ENCODE measurements at regions not wholly inside any gene's neighbourhood (a gene's known extent, or its start where the extent isn't known, plus 50 kb on each side); places are given as distances from the start of the nearest gene placed in this dataset.

DNA sequence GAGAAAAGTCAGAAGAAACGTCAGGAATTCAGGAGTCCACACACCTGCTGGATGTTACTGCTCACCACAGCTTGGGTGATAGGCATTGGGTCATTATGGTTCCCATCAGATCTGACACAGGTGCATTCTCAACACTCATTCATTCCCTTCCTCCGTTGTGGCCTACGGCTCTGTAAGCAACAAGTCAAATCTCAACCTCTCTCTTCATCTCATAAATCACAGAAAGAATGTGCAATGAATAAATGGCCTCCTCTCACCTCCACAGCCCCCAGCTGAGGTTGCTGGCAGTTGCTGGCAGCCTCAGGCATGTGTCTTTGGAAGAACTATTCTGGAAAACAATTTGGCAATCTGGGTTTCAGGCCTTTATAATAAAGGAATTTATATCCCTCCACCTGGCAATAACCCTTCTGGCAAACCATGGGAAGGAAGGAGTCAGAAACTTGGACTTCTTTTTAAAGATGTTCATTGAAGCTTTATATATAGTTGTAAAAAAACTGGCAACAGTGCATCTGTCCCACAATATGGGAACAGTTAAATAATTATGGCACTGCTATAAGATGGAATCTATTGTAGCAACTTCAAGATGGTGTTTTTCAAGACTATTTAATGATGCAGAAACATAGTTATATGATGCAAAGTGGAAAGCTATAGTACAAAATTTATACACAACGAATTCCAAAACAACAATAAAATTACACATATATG lies 175.4 kb downstream of the ANAPC1 start:
- in situ Hi-C loops (cut with MboI; ENCODE audit: low sequenced_read_pairs, unreplicated experiment), result loop anchor here (25.0 kb wide), 1 partner anchor 571 kb away; no protein-coding TSS in a partner anchor
- DNase-seq (ENCODE audit: low spot score), result no peak
- TF ChIP-seq, protein P1, sequence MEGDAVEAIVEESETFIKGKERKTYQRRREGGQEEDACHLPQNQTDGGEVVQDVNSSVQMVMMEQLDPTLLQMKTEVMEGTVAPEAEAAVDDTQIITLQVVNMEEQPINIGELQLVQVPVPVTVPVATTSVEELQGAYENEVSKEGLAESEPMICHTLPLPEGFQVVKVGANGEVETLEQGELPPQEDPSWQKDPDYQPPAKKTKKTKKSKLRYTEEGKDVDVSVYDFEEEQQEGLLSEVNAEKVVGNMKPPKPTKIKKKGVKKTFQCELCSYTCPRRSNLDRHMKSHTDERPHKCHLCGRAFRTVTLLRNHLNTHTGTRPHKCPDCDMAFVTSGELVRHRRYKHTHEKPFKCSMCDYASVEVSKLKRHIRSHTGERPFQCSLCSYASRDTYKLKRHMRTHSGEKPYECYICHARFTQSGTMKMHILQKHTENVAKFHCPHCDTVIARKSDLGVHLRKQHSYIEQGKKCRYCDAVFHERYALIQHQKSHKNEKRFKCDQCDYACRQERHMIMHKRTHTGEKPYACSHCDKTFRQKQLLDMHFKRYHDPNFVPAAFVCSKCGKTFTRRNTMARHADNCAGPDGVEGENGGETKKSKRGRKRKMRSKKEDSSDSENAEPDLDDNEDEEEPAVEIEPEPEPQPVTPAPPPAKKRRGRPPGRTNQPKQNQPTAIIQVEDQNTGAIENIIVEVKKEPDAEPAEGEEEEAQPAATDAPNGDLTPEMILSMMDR (IDR thresholded peaks at IDR 0.05; ENCODE audit: borderline replicate concordance, control extremely low read depth, extremely low read depth, insufficient read depth, missing control alignments), result no peak

DNA sequence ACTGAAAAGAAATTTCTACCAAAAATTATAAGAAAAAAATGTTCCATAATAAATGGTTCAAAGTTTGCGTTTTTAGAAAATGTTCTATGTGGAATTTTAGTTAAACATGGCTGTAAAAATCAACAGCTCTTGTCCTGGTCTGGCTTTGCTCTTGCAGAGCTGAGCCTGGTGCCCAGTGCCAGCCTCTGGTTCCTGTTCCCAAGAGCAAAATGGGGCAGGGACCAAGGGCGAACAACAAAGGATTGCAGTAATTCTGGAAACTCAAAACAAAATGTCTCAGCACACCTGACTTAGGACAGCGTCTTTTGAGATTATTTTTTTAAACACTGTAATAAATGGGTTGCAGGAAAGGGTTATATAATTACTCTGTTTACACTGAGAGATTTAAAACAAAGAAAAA lies 174.7 kb downstream of the ANAPC1 start:
- DNase-seq (ENCODE audit: low spot score), result no peak
- in situ Hi-C loops (cut with MboI; ENCODE audit: low sequenced_read_pairs, unreplicated experiment), result loop anchor here (25.0 kb wide), 1 partner anchor 572 kb away; no protein-coding TSS in a partner anchor
- TF ChIP-seq, protein P1 (IDR thresholded peaks at IDR 0.05; ENCODE audit: borderline replicate concordance, control extremely low read depth, extremely low read depth, insufficient read depth, missing control alignments), result no peak

DNA sequence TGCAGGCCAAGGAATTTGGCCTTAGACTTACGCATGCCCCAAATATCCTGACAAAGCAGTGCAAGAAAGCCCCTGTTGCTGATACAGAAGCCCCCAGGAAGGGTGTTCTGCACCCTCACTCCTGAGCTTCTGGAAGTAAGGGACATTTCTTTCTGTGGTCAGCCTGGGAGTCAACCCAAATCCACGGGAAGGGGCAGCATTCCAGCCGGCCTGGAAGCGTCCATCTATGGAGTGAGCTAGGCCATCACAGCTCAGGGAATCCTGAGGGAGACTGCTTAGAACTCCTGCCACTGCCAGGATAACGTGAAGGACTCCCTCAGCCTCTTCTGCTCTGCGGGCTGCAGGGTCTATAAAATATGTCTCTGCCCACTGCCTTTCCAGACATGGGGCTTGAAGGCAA lies 173.9 kb downstream of the ANAPC1 start:
- no peak for DNase-seq (ENCODE audit: low spot score)
- TF ChIP-seq, protein P1 (IDR thresholded peaks at IDR 0.05; ENCODE audit: borderline replicate concordance, control extremely low read depth, extremely low read depth, insufficient read depth, missing control alignments), result no peak
- in situ Hi-C loops (cut with MboI; ENCODE audit: low sequenced_read_pairs, unreplicated experiment), result loop anchor here (25.0 kb wide), 1 partner anchor 573 kb away; no protein-coding TSS in a partner anchor

DNA sequence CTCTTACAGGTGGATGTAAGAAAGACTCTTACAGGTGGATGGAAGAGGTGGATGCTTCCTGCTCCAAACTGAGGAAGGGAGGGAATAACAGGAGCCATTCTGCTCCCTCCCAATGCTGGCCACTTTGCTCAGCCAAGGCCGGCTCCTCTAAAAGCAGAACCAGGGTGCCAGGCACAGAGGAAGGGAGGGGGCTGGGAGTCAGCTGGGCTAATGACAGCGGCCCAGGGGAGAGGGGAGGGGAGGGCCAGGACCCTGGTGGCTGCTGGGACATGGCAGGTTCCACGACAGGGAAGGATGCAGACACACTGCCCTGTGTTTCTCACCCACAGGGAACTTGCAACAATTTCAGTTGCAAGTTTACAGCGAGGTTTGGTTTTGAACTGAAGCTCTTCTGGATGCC lies 173.4 kb downstream of the ANAPC1 start:
- TF ChIP-seq, protein P1 (IDR thresholded peaks at IDR 0.05; ENCODE audit: borderline replicate concordance, control extremely low read depth, extremely low read depth, insufficient read depth, missing control alignments), result no peak
- in situ Hi-C loops (cut with MboI; ENCODE audit: low sequenced_read_pairs, unreplicated experiment), result loop anchor here (25.0 kb wide), 1 partner anchor 573 kb away; no protein-coding TSS in a partner anchor
- DNase-seq (ENCODE audit: low spot score), result no peak

DNA sequence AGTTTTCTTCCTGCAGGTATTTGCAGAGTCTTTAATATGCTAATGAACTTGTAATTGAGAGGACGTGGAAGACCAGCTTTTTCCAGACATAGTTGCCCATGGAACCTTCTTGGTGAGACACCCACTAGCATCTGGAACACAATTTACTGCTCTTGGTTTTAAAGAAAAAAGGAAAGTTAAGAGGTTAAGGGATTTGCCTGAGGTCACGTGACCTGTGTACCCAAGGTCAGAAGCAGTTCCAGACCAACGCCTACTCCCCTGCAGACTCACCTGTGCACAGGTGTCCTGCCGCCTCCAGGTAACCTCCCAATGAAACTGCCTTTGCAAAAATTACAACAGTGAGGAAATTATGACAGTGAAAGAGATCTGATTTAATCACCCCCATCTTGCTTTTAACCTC lies 172.7 kb downstream of the ANAPC1 start:
- TF ChIP-seq, protein P1 (IDR thresholded peaks at IDR 0.05; ENCODE audit: borderline replicate concordance, control extremely low read depth, extremely low read depth, insufficient read depth, missing control alignments), result no peak
- in situ Hi-C loops (cut with MboI; ENCODE audit: low sequenced_read_pairs, unreplicated experiment), result loop anchor here (25.0 kb wide), 1 partner anchor 574 kb away; no protein-coding TSS in a partner anchor
- no peak for DNase-seq (ENCODE audit: low spot score)

DNA sequence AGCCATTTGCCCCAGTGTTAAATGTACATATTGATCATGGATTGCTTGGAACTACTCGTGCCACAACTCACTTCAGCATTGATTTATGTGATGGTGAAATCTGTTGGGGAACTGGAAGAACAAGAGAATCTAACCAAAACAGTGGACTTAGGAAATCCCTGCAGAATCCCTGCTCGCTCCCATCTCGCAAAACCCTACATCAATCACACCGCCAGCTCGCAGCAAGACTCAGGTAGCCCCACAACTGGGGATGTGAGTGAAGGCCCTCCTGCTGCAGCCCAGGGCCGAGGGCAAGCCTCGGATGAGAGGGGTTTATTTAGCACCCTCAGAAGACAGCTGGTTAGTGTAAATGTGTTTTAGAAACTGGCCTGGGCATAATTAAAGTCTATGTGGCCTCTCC lies 171.6 kb downstream of the ANAPC1 start:
- in situ Hi-C loops (cut with MboI; ENCODE audit: low sequenced_read_pairs, unreplicated experiment), result loop anchor here (25.0 kb wide), 1 partner anchor 575 kb away; no protein-coding TSS in a partner anchor
- no peak for DNase-seq (ENCODE audit: low spot score)
- TF ChIP-seq, protein P1 (IDR thresholded peaks at IDR 0.05; ENCODE audit: borderline replicate concordance, control extremely low read depth, extremely low read depth, insufficient read depth, missing control alignments), result no peak
